ENCODE measurements at regions not wholly inside any gene's neighbourhood (a gene's known extent, or its start where the extent isn't known, plus 50 kb on each side); places are given as distances from the start of the nearest gene placed in this dataset.

DNA sequence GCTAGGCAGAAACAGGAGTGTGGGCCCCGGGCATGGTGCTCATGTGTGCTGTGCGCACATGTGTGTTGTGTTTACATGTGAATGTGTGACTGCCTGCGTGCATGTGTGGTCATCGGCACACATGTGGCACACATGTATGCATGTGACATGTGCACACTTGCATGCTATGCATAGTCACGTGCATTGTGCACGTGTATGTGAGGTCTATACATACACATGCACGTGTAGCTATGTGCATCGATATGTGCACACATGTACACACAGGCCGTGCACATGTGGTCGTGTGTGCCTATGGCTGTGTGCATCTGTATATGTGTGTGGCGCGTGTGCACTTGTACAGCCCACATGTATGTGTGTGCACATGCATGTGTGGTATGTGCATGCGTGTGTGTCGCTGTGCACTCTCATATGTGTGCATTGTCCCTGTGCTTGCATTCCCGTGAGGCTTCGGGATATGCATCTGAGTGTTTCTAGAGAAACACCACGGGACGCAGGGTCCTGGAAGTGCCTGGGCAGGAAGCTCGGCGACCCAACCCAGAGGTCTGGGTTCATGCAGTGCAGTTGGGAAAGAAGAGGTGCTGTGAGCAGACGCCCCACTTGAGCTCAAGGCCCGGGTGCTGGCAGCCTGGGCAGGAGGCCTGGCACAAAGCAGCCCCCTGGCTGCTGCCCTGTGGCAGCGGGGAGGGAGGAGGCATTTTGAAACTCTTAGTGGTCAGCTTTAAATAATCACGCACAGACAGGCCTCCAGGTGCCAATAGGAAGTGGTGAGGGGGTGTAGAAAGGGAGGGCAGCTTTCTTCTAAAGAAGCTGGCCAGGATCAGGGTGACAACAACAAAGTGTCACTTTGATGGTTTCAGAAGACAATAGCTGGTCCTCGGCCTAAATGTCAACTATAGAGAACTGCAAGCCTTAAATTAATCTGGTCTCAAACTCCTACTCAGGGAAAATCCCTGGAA lies 410.0 kb upstream of the MGMT start:
- Histone ChIP-seq H3K9me3 (no peaks in the 10 kb centered on the region), H3K27ac (ENCODE audit: low read depth in 2 of 2, low read length in 1 of 2) (no peak overlapping the region), H3K79me2 (ENCODE audit: insufficient read depth) (no peaks in the 10 kb centered on the region), H3K4me2 (no peak overlapping the region), H3K9ac (no peak overlapping the region), H3K36me3 (replicated peaks in 1 of 2; ENCODE audit: control insufficient read depth in 1 of 2, insufficient read depth in 2 of 2, low read length in 1 of 2) (no peaks in the 10 kb centered on the region), H2AFZ (ENCODE audit: low read depth) (no peak overlapping the region), H3K9me2 (no peaks in the 10 kb centered on the region), H3F3A (replicated peaks; ENCODE audit: insufficient read depth) (no peaks in the 10 kb centered on the region), H3K4me1 (ENCODE audit: control insufficient read depth in 1 of 2, insufficient read depth in 2 of 2, low read depth in 1 of 2, low read length in 1 of 2) (peaks cover 0 to 3% of the 10 kb centered on the region in 2 experiments; a peak in 1 of 4 replicates), H3K27me3 (ENCODE audit: insufficient read depth) (no peaks in the 10 kb centered on the region), H3K4me3 (ENCODE audit: low read depth in 2 of 2, low read length in 1 of 2) (no peak overlapping the region), H4K20me1 (ENCODE audit: insufficient read depth) (no peaks in the 10 kb centered on the region)
- POLR2A ChIA-PET = no interaction called here
- DNase-seq = no peak
- no peak for TF ChIP-seq RFX5 (IDR thresholded peaks at IDR 0.05; ENCODE audit: low read length)
- no peak for TF ChIP-seq MXI1 (IDR thresholded peaks at IDR 0.05; ENCODE audit: low read depth, low read length)
- TF ChIP-seq, protein P1, sequence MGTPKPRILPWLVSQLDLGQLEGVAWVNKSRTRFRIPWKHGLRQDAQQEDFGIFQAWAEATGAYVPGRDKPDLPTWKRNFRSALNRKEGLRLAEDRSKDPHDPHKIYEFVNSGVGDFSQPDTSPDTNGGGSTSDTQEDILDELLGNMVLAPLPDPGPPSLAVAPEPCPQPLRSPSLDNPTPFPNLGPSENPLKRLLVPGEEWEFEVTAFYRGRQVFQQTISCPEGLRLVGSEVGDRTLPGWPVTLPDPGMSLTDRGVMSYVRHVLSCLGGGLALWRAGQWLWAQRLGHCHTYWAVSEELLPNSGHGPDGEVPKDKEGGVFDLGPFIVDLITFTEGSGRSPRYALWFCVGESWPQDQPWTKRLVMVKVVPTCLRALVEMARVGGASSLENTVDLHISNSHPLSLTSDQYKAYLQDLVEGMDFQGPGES (IDR thresholded peaks at IDR 0.05; ENCODE audit: low read depth, low read length) = no peak
- TF ChIP-seq, protein P2, sequence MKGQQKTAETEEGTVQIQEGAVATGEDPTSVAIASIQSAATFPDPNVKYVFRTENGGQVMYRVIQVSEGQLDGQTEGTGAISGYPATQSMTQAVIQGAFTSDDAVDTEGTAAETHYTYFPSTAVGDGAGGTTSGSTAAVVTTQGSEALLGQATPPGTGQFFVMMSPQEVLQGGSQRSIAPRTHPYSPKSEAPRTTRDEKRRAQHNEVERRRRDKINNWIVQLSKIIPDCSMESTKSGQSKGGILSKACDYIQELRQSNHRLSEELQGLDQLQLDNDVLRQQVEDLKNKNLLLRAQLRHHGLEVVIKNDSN (IDR thresholded peaks at IDR 0.05; ENCODE audit: borderline replicate concordance, low read depth) = no peak
- no peak for TF ChIP-seq SMC3 (IDR thresholded peaks at IDR 0.05; ENCODE audit: low read depth, low read length)
- TF ChIP-seq, protein P3, sequence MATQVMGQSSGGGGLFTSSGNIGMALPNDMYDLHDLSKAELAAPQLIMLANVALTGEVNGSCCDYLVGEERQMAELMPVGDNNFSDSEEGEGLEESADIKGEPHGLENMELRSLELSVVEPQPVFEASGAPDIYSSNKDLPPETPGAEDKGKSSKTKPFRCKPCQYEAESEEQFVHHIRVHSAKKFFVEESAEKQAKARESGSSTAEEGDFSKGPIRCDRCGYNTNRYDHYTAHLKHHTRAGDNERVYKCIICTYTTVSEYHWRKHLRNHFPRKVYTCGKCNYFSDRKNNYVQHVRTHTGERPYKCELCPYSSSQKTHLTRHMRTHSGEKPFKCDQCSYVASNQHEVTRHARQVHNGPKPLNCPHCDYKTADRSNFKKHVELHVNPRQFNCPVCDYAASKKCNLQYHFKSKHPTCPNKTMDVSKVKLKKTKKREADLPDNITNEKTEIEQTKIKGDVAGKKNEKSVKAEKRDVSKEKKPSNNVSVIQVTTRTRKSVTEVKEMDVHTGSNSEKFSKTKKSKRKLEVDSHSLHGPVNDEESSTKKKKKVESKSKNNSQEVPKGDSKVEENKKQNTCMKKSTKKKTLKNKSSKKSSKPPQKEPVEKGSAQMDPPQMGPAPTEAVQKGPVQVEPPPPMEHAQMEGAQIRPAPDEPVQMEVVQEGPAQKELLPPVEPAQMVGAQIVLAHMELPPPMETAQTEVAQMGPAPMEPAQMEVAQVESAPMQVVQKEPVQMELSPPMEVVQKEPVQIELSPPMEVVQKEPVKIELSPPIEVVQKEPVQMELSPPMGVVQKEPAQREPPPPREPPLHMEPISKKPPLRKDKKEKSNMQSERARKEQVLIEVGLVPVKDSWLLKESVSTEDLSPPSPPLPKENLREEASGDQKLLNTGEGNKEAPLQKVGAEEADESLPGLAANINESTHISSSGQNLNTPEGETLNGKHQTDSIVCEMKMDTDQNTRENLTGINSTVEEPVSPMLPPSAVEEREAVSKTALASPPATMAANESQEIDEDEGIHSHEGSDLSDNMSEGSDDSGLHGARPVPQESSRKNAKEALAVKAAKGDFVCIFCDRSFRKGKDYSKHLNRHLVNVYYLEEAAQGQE (IDR thresholded peaks at IDR 0.05; ENCODE audit: low read depth, low read length) = no peak
- CTCF ChIA-PET = no interaction called here
- 59% methylated on average over 23 of the region's 25 CpGs for WGBS (ENCODE audit: low lambda C conversion rate)

DNA sequence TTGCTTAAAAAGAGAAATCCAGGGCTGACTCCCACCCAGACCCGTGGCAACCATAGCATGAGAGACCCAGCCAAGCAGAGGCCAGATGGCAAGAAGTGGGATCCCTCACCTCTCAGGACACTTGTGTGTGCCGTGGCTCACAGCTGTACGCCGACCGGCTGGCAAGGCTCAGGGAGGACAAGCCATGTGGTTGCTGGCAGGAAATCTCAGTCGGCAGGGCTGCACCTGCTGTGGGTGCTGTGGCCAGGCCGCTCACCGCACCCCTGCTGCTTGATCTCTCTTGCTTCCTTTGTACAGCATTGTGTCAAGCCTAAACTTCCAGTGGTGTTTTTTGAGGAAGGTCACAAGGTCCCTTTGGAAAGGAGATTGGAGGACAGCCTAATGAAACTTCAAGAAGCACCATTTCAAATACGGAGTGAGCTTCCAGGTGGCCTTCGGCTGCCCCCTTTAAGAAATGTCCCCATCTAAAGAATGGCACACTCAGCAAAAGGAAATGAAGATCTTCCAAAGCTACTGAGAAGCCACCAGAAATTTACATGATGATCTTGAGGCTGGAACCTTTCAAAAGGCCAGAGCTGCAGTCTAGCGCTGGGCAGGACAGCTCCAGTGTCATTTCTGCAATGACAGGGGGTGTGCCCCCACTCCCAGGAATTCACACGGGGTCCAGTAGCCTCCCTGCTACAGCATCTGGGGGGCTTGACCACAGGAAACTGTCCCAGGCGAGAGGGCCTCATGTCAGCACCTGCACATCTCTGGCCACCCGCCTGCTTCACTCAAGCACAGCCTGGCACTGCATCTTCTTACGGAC lies 409.0 kb upstream of the MGMT start:
- peaks cover 0 to 3% of the 10 kb centered on the region in 2 experiments; a peak in 1 of 4 replicates for H3K4me1 ChIP-seq (ENCODE audit: control insufficient read depth in 1 of 2, insufficient read depth in 2 of 2, low read depth in 1 of 2, low read length in 1 of 2)
- H3F3A ChIP-seq (replicated peaks; ENCODE audit: insufficient read depth) = no peaks in the 10 kb centered on the region
- no peak overlapping the region for H3K9ac ChIP-seq
- POLR2A ChIA-PET = no interaction called here
- H3K4me2 ChIP-seq = no peak overlapping the region
- H3K27me3 ChIP-seq (ENCODE audit: insufficient read depth) = no peaks in the 10 kb centered on the region
- H3K4me3 ChIP-seq (ENCODE audit: low read depth in 2 of 2, low read length in 1 of 2) = no peak overlapping the region
- H3K27ac ChIP-seq (ENCODE audit: low read depth in 2 of 2, low read length in 1 of 2) = no peak overlapping the region
- no peaks in the 10 kb centered on the region for H4K20me1 ChIP-seq (ENCODE audit: insufficient read depth)
- WGBS (ENCODE audit: low lambda C conversion rate) = 41% methylated on average over 13 of the region's 15 CpGs
- no peaks in the 10 kb centered on the region for H3K79me2 ChIP-seq (ENCODE audit: insufficient read depth)
- H3K36me3 ChIP-seq (replicated peaks in 1 of 2; ENCODE audit: control insufficient read depth in 1 of 2, insufficient read depth in 2 of 2, low read length in 1 of 2) = no peaks in the 10 kb centered on the region
- H2AFZ ChIP-seq (ENCODE audit: low read depth) = no peak overlapping the region
- no peaks in the 10 kb centered on the region for H3K9me2 ChIP-seq
- DNase-seq = no peak
- no peaks in the 10 kb centered on the region for H3K9me3 ChIP-seq
- TF ChIP-seq, protein P4, sequence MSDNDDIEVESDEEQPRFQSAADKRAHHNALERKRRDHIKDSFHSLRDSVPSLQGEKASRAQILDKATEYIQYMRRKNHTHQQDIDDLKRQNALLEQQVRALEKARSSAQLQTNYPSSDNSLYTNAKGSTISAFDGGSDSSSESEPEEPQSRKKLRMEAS (IDR thresholded peaks at IDR 0.05; ENCODE audit: low read depth) = no peak
- TF ChIP-seq RAD21 (IDR thresholded peaks at IDR 0.05; ENCODE audit: low read length) (no peak), TEAD4 (IDR thresholded peaks at IDR 0.05; ENCODE audit: borderline replicate concordance, insufficient read depth) (no peak), GATA2 (CRISPR knock-in tag; IDR thresholded peaks at IDR 0.05) (no peak), RCOR1 (IDR thresholded peaks at IDR 0.05; ENCODE audit: low read length) (no peak), POLR2AphosphoS5 (IDR thresholded peaks at IDR 0.05; ENCODE audit: low read depth, low read length) (no peak), RFX5 (IDR thresholded peaks at IDR 0.05; ENCODE audit: low read length) (no peak)
- CTCF ChIA-PET = interaction anchor here (0.7 kb wide), 1 partner anchor 274 kb away, joined by 4 read pairs; no protein-coding TSS in a partner anchor
